Iris pigment epithelial cell (primary cell): ENCODE measurements at regions not wholly inside any gene's neighbourhood (a gene's known extent, or its start where the extent isn't known, plus 50 kb on each side); places are given as distances from the start of the nearest gene placed in this dataset.

Source experiments
- DNase-seq: peaks from one replicate; pipeline ENCODE4 v3.0.0-alpha.2; 2011; ENCODE audit warnings: low read depth

DNA sequence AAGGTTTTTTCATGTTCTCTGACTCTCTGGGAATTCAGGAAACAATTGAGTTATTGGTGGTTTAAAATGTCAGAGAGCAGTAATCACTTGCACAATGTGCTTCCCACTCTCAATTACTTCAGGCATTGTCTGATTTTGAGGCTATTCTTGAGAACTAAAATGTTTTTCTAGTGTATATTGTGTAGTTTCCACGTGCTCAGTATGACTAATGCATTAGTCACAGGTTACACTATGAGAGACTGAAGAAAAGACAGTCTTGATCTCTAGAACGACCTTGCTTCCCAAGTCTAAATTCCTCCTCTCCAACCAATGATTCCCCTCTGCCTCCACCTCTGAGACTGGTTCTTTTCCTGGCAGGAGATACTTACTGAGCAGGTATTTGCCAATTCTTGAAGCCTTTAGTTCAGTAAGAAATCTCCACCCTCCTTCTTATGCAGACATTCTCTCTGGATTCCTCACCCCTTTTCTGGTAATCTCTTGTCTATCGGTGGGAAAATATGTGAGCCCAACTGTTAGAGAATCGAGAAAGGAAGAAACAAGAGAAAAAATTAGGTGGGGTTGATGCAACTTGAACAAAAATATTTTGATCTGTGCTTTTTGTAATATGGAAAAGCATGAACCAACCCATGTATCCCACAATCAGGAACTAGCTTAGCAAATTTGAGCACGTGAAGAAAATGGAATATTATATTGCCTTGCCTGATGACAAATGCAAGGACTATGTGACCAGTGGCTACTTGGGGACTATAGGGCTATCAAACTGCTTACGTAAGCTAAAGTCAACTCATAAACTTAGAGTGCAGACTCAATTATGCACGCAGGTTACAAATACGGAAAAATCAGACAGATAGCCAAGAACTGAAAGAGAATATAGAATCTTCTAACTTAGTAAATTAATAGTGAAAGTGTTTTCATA is 61.1 kb upstream of the SLC22A16 start:
- DNase-seq, result peak; percentile 96

DNA sequence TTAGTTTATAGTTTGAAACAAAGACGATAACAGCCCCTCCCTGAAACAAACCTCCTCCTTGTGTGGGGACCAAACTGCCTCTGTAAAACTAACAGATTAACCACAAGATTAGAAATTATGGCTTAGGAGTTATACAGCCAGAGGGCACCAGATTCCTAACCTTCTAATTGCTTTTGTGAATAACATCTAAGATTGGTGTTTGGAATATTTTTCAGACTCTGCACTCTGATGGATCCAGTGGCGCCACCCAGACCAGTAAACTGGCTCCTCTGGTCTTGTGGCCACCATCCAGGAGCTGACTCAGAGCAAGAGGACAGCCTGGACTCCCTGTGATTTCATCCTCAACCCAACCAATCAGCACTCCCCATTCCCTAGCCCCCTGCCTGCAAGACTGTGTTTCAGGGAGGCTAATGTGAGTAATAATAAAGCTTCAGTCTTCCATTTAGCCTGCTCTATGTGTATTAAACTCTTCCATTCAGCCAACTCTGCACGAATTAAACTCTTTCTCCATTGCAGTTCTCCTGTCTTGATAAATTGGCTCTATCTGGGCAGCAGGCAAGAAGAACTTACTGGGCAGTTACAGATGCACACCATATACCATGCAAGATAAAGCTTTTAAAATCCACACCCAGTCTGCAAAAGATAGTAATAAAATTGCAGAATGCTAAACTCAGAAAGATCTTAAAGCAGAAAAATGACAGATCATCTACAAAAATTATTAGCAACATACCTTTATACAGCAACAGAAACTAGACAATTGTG is 58.5 kb upstream of the SLC22A16 start:
- DNase-seq, result peak; percentile 93

DNA sequence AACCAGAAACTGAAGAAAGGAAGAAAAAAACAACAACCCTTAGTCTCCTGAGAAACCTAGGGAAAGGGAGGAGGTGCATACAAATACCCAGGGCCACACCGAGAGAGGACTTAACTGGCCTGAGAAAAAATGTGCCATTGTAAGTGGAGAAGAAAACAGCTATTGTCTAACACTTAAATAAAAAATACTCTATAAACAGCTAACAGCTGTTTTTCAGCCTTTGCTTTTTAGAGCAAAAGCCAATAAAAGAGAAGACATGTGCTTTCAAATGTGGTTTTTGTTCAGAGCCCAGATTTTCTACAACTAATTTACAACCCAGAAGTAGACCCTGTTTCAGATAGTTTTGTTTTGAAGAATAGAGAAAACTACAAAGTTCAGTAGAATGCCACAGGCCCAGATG is 56.0 kb upstream of the SLC22A16 start:
- DNase-seq, result no peak

DNA sequence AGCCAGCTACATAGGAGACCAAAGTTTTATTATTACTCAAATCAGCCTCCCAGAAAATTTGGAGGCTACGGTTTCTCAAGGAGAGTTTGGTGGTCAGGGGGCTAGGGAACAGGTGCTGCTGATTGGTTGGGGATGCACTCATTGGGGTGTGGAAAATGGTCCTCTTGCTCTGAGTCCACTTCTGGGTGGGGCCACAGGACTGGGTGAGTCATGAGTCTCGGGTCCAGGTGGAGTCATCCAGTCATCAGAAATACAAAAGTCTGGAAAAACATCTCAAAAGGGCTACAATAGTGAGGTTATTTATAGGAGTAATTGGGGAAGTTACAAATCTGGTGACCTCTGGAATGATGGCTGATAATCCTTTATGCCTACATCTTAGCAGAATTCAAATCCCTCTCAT is 54.3 kb upstream of the SLC22A16 start:
- peak; percentile 27 for DNase-seq

DNA sequence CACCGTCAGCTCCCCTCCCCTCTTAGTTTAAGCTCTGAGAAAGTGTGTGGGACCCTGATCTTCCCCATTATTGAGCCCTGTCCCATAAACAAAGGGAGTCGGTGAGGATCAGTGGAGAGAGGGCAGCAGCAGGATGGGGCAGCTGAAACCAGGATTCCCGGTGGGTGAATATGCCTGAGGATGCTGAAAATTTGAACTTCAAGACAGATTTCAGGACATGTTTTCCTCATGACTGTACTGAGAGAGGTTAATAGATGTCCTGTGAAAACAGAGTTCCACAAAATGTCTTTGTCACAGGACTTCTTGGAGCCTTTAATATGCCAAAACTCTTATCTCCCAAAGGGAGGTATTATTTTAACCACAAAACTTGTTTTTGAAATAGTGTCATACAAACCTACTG is 53.5 kb upstream of the SLC22A16 start:
- no peak for DNase-seq

DNA sequence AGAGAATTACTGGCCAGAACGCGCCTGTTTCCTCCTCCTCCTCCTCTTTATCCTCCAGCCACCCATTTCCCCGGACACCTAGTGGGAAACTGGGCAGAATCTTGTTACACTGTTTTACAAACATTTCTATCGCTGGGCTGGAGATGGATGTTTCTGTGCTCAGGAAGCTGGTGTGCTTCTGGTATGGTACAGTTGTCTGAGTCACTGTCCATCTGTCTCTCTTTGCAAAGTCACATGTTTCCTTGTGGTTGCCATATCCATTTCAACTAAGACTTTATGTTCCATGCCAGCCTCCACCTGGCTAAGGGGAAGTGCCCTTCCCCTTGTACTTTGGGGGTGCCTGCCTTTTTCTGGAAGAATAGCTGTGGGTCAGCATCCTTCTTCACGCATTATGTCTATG is 52.9 kb upstream of the SLC22A16 start:
- DNase-seq, result peak; percentile 87

DNA sequence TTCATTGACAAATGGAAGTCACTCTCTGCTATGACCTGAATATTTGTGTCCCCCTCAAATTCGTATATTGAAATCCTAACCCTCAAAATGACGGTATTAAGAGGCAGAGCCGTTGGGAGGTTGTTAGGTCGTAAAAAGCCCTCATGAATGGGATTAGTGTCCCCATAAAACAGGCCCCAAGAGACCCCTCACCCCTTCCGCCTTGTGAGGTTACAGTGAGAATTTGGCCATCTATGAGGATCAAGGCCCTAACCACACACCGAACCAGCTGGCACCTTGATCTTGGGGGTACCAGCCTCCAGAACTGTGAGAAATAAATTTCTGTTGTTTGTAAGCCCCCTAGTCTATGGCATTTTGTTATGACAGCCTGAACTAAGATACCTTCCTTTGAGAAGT is 52.5 kb upstream of the SLC22A16 start:
- DNase-seq, result no peak

DNA sequence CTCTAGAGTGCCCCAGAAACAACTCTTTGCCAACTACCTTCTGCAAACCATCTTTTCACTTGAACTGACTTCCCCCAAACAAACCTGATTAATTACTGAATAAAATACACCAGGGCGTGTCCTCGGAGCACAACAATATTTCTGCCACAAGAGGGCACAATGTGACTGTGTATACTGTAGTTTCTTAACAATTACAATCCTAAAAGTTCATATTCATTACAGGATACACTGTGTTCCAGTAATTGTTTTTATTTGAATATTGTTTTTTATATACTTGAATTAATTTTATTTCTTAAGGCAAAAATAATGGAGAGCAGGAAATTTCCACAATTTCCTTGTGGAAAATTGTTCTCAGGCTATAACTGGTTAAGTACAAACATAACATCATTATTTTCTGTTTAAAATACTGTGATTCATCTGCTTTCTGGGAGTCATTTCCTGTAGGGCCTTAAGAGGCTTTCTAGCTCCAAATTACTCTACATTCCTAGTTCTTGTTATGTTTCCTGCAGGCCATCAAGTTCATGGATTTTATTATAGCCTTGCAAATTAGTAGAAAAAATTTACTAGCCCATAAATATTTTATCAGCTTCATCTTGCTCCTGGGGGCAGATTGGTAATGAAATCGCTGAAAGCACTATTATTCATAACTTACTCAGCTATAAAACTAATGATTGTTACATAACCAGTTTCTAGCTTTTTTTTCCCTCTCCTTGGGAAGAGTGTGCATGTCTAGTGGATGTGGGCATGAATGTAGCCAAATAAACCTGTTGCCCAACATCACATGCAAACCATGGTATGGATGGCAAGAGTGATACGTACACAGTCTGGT is 51.9 kb upstream of the SLC22A16 start:
- peak; percentile 86 for DNase-seq

DNA sequence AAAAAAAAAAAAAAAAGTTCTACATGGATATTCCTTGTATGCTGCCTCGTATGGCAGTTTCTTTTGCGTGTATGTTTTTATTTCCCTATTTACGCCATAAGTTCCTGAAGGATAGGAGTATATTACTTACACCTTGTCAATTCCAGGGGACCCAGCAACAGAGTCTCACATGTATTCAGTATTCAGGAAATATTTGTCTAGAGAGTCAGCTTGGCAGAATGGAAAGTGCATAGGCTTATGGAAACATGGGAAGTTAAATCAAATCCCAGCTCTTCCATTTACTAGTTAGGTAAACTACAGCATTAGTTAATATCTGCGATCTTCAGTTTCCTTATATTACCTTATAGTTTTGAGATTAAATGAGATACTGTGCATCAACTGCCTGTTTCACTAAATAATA is 51.1 kb upstream of the SLC22A16 start:
- no peak for DNase-seq

DNA sequence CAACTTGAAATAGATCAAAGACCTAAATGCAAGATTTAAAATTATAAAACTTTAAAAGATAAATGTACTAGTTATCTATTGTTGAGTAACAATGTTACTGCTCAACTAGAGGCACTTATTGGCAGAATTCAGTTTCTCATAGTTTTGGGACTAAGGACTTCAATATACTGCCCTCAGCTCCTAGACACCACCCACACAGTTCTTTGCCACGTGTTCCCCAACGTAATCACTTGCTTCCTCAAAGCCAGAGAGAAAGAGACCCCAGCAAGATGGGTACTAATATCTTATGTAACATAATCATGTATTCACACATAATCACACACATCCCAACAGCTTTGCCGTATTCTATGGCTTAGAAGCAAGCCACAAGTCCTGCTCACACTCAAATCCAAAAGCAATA is 50.3 kb upstream of the SLC22A16 start:
- no peak for DNase-seq
